ENCODE measurements at regions not wholly inside any gene's neighbourhood (a gene's known extent, or its start where the extent isn't known, plus 50 kb on each side); places are given as distances from the start of the nearest gene placed in this dataset.
"Not testable (repeated sequence)": the region's sequence is repeated elsewhere in the genome, so short reads cannot be mapped to it uniquely, and the experiment has no call there.

GRCh38 chr5:36459176-36460135 is 146.9 kb upstream of the SLC1A3 start:
- H3K27ac Mint-ChIP-seq = no peak overlapping the region
- H3K27me3 Mint-ChIP-seq = peaks cover 3% of the 10 kb centered on the region
- ChIA-PET CTCF (interaction anchor here (1.0 to 1.1 kb wide), 2 partner anchors 15 to 21 kb away, joined by 3 to 6 read pairs; no protein-coding TSS in a partner anchor), POLR2A (no interaction called here)
- DNase-seq = no peak
- H3K36me3 Mint-ChIP-seq (ENCODE audit: low read depth) = no peaks in the 10 kb centered on the region
- H3K4me1 Mint-ChIP-seq = peaks cover 6% of the 10 kb centered on the region
- intact Hi-C loops (cut with micrococcal nuclease) = no loop called here
- H3K9me3 Mint-ChIP-seq = no peaks in the 10 kb centered on the region
- H3K4me3 Mint-ChIP-seq = no peak overlapping the region
- no peak for TF ChIP-seq CTCF (IDR thresholded peaks at IDR 0.05)
- ATAC-seq (ENCODE audit: low read depth) = no peak

- CTCF ChIA-PET = no interaction called here
- intact Hi-C loops (cut with micrococcal nuclease) = no loop called here
- no peak overlapping the region for H3K27ac Mint-ChIP-seq
These were observed 143.9 kb upstream of the SLC1A3 start for GRCh38 chr5:36462295-36463021.

GRCh38 chr5:36475942-36476341 is 130.5 kb upstream of the SLC1A3 start:
- H3K27ac Mint-ChIP-seq; H3K4me1 Mint-ChIP-seq; ATAC-seq (ENCODE audit: low read depth); H3K27me3 Mint-ChIP-seq; H3K9me3 Mint-ChIP-seq; DNase-seq; POLR2A ChIA-PET; H3K4me3 Mint-ChIP-seq; intact Hi-C loops (cut with micrococcal nuclease); CTCF ChIA-PET; H3K36me3 Mint-ChIP-seq (ENCODE audit: low read depth): not testable (repeated sequence)

More at GRCh38 chr5:36462295-36463021, 143.9 kb upstream of the SLC1A3 start:
- H3K9me3 Mint-ChIP-seq = no peaks in the 10 kb centered on the region
- H3K4me3 Mint-ChIP-seq = no peak overlapping the region
- POLR2A ChIA-PET = no interaction called here
- TF ChIP-seq CTCF (IDR thresholded peaks at IDR 0.05) = no peak
- ATAC-seq (ENCODE audit: low read depth) (no peak), DNase-seq (no peak)
- no peaks in the 10 kb centered on the region for H3K36me3 Mint-ChIP-seq (ENCODE audit: low read depth)
- peaks cover 8% of the 10 kb centered on the region for H3K27me3 Mint-ChIP-seq
- H3K4me1 Mint-ChIP-seq = peaks cover 6% of the 10 kb centered on the region

- peaks cover 2% of the 10 kb centered on the region for H3K9me3 Mint-ChIP-seq
- ChIA-PET CTCF (no interaction called here), POLR2A (no interaction called here)
- DNase-seq (no peak), ATAC-seq (ENCODE audit: low read depth) (no peak)
- intact Hi-C loops (cut with micrococcal nuclease) = no loop called here
- no peaks in the 10 kb centered on the region for H3K36me3 Mint-ChIP-seq (ENCODE audit: low read depth)
- no peak for TF ChIP-seq CTCF (IDR thresholded peaks at IDR 0.05)
- H3K4me1 Mint-ChIP-seq = no peaks in the 10 kb centered on the region
- no peak overlapping the region for H3K27ac Mint-ChIP-seq
- no peak overlapping the region for H3K4me3 Mint-ChIP-seq
- no peaks in the 10 kb centered on the region for H3K27me3 Mint-ChIP-seq
These were observed 127.6 kb upstream of the SLC1A3 start for GRCh38 chr5:36478646-36479317.

GRCh38 chr5:36481454-36482120 is 124.8 kb upstream of the SLC1A3 start:
- POLR2A ChIA-PET = no interaction called here
- Mint-ChIP-seq H3K4me3 (no peak overlapping the region), H3K27me3 (no peaks in the 10 kb centered on the region), H3K36me3 (ENCODE audit: low read depth) (no peaks in the 10 kb centered on the region), H3K9me3 (no peaks in the 10 kb centered on the region), H3K4me1 (no peaks in the 10 kb centered on the region), H3K27ac (no peak overlapping the region)
- no peak for TF ChIP-seq CTCF (IDR thresholded peaks at IDR 0.05)
- no peak for DNase-seq
- intact Hi-C loops (cut with micrococcal nuclease) = no loop called here
- CTCF ChIA-PET = no interaction called here
- no peak for ATAC-seq (ENCODE audit: low read depth)
